ENCODE measurements at regions not wholly inside any gene's neighbourhood (a gene's known extent, or its start where the extent isn't known, plus 50 kb on each side); places are given as distances from the start of the nearest gene placed in this dataset.

- TF ChIP-seq, protein P1, sequence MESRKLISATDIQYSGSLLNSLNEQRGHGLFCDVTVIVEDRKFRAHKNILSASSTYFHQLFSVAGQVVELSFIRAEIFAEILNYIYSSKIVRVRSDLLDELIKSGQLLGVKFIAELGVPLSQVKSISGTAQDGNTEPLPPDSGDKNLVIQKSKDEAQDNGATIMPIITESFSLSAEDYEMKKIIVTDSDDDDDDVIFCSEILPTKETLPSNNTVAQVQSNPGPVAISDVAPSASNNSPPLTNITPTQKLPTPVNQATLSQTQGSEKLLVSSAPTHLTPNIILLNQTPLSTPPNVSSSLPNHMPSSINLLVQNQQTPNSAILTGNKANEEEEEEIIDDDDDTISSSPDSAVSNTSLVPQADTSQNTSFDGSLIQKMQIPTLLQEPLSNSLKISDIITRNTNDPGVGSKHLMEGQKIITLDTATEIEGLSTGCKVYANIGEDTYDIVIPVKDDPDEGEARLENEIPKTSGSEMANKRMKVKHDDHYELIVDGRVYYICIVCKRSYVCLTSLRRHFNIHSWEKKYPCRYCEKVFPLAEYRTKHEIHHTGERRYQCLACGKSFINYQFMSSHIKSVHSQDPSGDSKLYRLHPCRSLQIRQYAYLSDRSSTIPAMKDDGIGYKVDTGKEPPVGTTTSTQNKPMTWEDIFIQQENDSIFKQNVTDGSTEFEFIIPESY (IDR thresholded peaks at IDR 0.05) = no peak
- TF ChIP-seq SP1 (IDR thresholded peaks at IDR 0.05) (no peak), NR2F2 (IDR thresholded peaks at IDR 0.05) (no peak)
Observed at GRCh38 chr15:79601405-79602086, 169.4 kb downstream of the MINAR1 start (continued).

DNA sequence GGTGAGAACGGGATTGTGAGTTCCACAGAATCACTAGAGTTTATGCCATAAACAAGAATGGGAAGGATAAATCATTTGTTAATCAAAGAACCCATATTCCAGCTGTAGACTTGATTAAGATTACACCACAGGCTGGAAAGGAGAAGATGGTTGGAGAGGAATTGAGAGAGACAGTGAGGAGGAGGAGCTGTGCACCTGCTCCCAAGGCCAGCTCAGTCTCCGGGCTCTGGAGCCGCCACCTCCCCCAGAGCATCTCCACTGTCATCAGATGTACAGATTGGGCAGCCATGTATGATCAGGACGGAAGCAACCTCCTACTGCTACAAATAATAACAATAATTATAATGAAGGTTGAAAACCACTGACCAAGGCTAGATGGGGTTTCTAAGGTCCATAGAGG, 170.0 kb downstream of the MINAR1 start:
- H3K36me3 ChIP-seq (ENCODE audit: control insufficient read depth in 4 of 4, insufficient read depth in 3 of 4, low read depth in 1 of 4, low read length in 3 of 4) = no peaks in the 10 kb centered on the region
- TF ChIP-seq RAD21 (IDR thresholded peaks at IDR 0.05) (no peak), ATF3 (IDR thresholded peaks at IDR 0.05) (no peak), HNF4A (conservative IDR thresholded peaks at IDR 0.05) (no peak), CTCF (IDR thresholded peaks at IDR 0.05; ENCODE audit: low read depth, low read length, missing input control) (no peak), MAX (IDR thresholded peaks at IDR 0.05) (no peak), TAF1 (conservative IDR thresholded peaks at IDR 0.05) (no peak), YY1 (IDR thresholded peaks at IDR 0.05) (no peak)
- TF ChIP-seq, protein P1 (IDR thresholded peaks at IDR 0.05) = no peak
- no peak overlapping the region for H3K9ac ChIP-seq (ENCODE audit: low read depth in 1 of 2, low read length in 2 of 2)
- no peaks in the 10 kb centered on the region for H3K9me3 ChIP-seq (ENCODE audit: control insufficient read depth in 4 of 4, low read length in 3 of 4)
- DNase-seq (ENCODE audit: low spot score) = no peak
- no peaks in the 10 kb centered on the region for H3K27me3 ChIP-seq (ENCODE audit: control insufficient read depth in 4 of 4, insufficient read depth in 4 of 4, low read length in 3 of 4)
- WGBS = 95% methylated on average over 4 of the region's 4 CpGs
- H3K27ac ChIP-seq (ENCODE audit: low read depth in 1 of 2, low read length in 2 of 2) = no peak overlapping the region
- H3K4me3 ChIP-seq (ENCODE audit: low read depth in 1 of 3, low read length in 3 of 3) = no peak overlapping the region
- H3K4me1 ChIP-seq (ENCODE audit: control insufficient read depth in 4 of 4, insufficient read depth in 4 of 4, low read length in 3 of 4) = no peaks in the 10 kb centered on the region

DNA sequence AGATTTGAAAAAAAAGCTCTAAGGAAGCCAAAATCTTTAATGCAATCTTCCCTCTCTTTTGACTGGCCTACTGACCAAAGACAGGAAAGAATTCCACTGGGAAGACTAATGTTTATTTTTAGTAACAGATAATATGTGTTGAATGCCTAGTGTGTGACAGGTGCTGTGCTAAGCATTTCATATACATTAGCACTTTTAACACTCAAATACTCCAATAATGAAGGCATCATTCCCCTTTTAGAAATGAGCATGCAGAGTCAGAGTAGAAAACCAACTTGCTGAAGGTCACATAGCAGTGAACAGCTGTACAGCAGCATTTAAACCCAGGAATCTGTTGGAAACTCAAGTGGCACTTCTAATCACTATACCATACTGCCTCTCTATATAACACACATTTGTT, 170.6 kb downstream of the MINAR1 start:
- DNase-seq (ENCODE audit: low spot score) = no peak
- Histone ChIP-seq H3K4me3 (ENCODE audit: low read depth in 1 of 3, low read length in 3 of 3) (no peak overlapping the region), H3K27ac (ENCODE audit: low read depth in 1 of 2, low read length in 2 of 2) (no peak overlapping the region), H3K36me3 (ENCODE audit: control insufficient read depth in 4 of 4, insufficient read depth in 3 of 4, low read depth in 1 of 4, low read length in 3 of 4) (no peaks in the 10 kb centered on the region), H3K9me3 (ENCODE audit: control insufficient read depth in 4 of 4, low read length in 3 of 4) (no peaks in the 10 kb centered on the region), H3K9ac (ENCODE audit: low read depth in 1 of 2, low read length in 2 of 2) (no peak overlapping the region), H3K4me1 (ENCODE audit: control insufficient read depth in 4 of 4, insufficient read depth in 4 of 4, low read length in 3 of 4) (no peaks in the 10 kb centered on the region), H3K27me3 (ENCODE audit: control insufficient read depth in 4 of 4, insufficient read depth in 4 of 4, low read length in 3 of 4) (no peaks in the 10 kb centered on the region)
- no peak for TF ChIP-seq JUND (IDR thresholded peaks at IDR 0.05)

Measured in liver (tissue), 8 donors.